Upper lobe of right lung (tissue), 1 donor: ENCODE measurements at regions not wholly inside any gene's neighbourhood (a gene's known extent, or its start where the extent isn't known, plus 50 kb on each side); places are given as distances from the start of the nearest gene placed in this dataset.

Source experiments
- ATAC-seq: fragments of 200-7000 bp; cut with Tn5 transposase; one replicate; pipeline ENCODE4 v1.9.1; 2020; ENCODE audit warnings: mild to moderate bottlenecking, moderate library complexity
- DNase-seq: peaks from one replicate; pipeline ENCODE4 v3.0.0-alpha.2; 2020
- H3K27ac ChIP-seq: fragments of 200-600 bp; one replicate; pipeline ENCODE4 v1.8.0; 2022
- H3K27me3 ChIP-seq: fragments of 200-600 bp; one replicate; pipeline ENCODE4 v1.8.0; 2022; ENCODE audit warnings: mild to moderate bottlenecking
- H3K36me3 ChIP-seq: fragments of 200-600 bp; one replicate; pipeline ENCODE4 v1.8.0; 2022
- H3K4me1 ChIP-seq: fragments of 200-600 bp; one replicate; pipeline ENCODE4 v1.8.0; 2022
- H3K4me3 ChIP-seq: fragments of 200-600 bp; one replicate; pipeline ENCODE4 v1.8.0; 2022; ENCODE audit warnings: mild to moderate bottlenecking
- H3K9me3 ChIP-seq: fragments of 200-600 bp; one replicate; pipeline ENCODE4 v1.8.0; 2022
- intact Hi-C: fragments of 100-400 bp; cut with DNase I; formaldehyde crosslinking; loops from one replicate; pipeline ENCODE4 v1.11.0; 2022
- TF ChIP-seq, protein P1 (sequence below): fragments of 200-600 bp; IDR thresholded peaks from one replicate; pipeline ENCODE4 v1.8.0; 2022; ENCODE audit warnings: antibody characterized with exemption
- donor health status: DM: no; HTN: yes; CAD: no; lungs with severe emphysema.

DNA sequence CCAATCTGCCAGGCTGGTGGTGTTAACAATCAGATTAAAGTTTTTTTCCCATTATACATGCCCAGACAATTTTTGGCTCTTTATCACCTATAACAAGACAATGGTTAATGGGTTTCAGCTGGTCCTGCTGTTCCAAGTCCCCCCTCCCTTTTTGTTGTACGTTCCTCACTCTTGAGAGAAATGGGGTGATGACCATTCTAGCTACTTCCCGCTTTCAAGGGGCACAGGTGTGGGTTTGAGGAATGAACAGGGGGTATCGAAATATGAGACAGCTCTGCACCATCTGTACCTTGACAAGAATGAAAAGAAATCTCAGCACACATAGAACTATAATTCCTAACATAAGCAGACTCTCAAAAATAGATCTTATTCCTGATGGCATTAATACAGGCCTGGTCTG is 326.8 kb downstream of the PTPRU start:
- DNase-seq (peak; percentile 1), ATAC-seq (no peak)
- TF ChIP-seq, protein P1, sequence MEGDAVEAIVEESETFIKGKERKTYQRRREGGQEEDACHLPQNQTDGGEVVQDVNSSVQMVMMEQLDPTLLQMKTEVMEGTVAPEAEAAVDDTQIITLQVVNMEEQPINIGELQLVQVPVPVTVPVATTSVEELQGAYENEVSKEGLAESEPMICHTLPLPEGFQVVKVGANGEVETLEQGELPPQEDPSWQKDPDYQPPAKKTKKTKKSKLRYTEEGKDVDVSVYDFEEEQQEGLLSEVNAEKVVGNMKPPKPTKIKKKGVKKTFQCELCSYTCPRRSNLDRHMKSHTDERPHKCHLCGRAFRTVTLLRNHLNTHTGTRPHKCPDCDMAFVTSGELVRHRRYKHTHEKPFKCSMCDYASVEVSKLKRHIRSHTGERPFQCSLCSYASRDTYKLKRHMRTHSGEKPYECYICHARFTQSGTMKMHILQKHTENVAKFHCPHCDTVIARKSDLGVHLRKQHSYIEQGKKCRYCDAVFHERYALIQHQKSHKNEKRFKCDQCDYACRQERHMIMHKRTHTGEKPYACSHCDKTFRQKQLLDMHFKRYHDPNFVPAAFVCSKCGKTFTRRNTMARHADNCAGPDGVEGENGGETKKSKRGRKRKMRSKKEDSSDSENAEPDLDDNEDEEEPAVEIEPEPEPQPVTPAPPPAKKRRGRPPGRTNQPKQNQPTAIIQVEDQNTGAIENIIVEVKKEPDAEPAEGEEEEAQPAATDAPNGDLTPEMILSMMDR: no peak
- no peaks in the 10 kb centered on the region for H3K27me3 ChIP-seq
- peaks cover 21% of the 10 kb centered on the region for H3K9me3 ChIP-seq
- H3K4me3 ChIP-seq: no peak overlapping the region
- H3K27ac ChIP-seq: no peak overlapping the region
- intact Hi-C loops: no loop called here
- H3K36me3 ChIP-seq: no peaks in the 10 kb centered on the region
- no peaks in the 10 kb centered on the region for H3K4me1 ChIP-seq

DNA sequence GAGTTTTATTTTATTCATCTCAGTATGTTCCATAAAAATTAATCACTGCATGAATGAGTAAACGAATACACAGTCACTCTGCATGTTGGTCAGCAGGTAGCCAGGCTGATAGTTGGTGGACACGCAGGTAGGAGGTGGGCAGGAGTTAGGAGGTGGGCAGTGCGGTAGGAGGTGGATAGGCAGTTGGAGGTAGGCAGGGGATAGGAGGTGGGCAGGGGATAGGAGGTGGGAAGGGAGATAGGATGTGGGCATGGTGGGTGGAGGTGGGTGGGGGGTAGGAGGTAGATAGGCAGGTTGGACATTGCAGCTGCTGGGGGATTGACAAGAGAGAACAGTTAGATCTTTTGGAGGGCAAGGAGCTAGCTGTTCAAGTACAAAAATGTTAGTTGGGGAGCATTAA is 322.7 kb downstream of the PTPRU start:
- ATAC-seq (no peak), DNase-seq (peak; percentile 23)
- H3K9me3 ChIP-seq: peaks cover 8% of the 10 kb centered on the region
- H3K27me3 ChIP-seq: no peaks in the 10 kb centered on the region
- intact Hi-C loops: no loop called here
- no peak overlapping the region for H3K27ac ChIP-seq
- H3K36me3 ChIP-seq: no peaks in the 10 kb centered on the region
- H3K4me1 ChIP-seq: no peaks in the 10 kb centered on the region
- TF ChIP-seq, protein P1: no peak
- no peak overlapping the region for H3K4me3 ChIP-seq

DNA sequence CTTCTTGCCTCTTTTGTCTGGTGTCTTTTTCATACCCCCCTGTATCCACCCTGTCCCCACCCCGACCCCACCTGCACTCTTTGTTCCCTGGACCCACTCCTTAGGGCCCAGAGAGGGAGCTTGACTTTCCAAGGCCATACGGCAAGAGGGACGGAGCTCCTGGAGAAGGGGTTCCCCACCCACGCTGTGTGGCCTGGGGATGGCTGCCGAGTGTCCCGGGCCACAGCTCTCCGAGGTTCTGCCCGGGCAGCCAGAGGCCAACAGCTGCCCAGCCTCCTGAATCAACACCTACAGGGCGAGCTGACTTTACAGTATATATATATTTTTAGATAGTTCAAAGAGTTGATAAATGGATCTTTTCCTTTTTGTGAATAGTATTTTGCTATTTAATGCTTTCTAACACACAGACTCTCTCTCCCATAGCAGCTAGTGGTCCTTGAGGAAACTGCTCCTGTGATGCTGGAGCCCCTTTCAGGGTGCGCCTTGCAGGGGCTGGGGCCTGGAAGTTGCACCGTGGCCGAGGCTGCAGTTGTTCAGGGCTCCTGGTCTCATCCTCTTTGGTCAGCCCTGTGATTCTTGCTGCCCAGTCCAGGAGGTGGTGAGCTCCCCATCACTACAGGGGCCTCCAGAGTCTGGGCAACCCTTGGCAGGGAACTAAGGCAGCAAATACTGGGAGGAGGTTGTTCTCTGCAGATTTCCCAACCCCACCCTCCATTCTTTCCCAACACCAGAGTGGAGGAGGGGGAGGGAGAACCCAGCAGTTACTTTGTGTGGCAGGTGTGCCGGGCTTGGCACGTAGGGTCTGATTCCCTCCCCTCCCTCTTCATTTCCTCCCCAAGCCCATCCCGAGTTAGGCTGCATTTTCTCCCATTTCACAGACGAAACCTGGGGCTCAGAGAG is 321.6 kb downstream of the PTPRU start:
- TF ChIP-seq, protein P1: no peak
- no peaks in the 10 kb centered on the region for H3K4me1 ChIP-seq
- no peaks in the 10 kb centered on the region for H3K36me3 ChIP-seq
- DNase-seq (peak; percentile 37), ATAC-seq (no peak)
- no peaks in the 10 kb centered on the region for H3K27me3 ChIP-seq
- H3K27ac ChIP-seq: no peak overlapping the region
- peaks cover 4% of the 10 kb centered on the region for H3K9me3 ChIP-seq
- intact Hi-C loops: no loop called here
- H3K4me3 ChIP-seq: no peak overlapping the region

DNA sequence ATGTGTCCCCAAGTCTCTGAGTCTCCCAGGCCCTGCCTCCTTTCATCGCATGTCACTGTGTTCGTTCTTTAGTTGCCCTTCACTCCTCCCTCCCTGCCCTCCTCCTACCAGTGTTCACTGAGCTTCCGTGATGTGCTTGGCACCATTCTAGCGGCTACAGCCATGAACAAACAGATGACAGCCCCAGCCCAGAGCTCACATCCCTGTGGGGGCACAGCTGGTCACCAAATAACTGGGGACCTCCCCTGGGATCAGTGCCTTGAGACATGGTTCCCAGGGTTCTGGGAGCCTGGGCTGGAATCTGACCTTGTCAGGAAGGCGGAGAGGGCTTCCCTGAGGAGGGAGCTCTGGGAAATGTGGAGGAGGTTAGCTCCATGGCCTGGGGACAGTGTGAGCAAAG is 320.7 kb downstream of the PTPRU start:
- TF ChIP-seq, protein P1: no peak
- intact Hi-C loops: no loop called here
- no peaks in the 10 kb centered on the region for H3K36me3 ChIP-seq
- no peak overlapping the region for H3K4me3 ChIP-seq
- peak; percentile 40 for DNase-seq
- ATAC-seq: no peak
- no peaks in the 10 kb centered on the region for H3K4me1 ChIP-seq
- H3K9me3 ChIP-seq: no peaks in the 10 kb centered on the region
- no peaks in the 10 kb centered on the region for H3K27me3 ChIP-seq
- H3K27ac ChIP-seq: no peak overlapping the region

DNA sequence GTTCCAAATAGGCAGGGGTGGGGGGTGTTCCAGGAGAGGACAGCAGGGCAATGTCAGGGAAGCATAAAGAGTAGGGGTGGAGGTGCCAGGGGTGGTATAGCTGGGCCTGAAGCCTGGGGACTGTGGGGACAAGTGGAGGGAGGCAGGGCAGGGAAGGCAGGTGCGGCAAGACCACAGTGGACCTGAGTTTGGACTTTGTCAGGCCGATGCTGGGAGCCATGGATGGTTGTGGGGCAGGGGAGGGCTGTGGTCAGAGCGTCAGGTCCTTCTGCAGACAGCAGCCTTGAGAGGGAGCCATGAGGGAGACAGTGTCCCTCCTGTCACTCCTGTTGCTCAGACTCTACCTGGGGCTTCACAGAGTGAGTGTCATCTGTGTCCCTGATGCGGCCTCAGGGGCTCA is 320.3 kb downstream of the PTPRU start:
- H3K27me3 ChIP-seq: no peaks in the 10 kb centered on the region
- no peak overlapping the region for H3K4me3 ChIP-seq
- intact Hi-C loops: no loop called here
- H3K4me1 ChIP-seq: no peaks in the 10 kb centered on the region
- H3K27ac ChIP-seq: no peak overlapping the region
- H3K36me3 ChIP-seq: no peaks in the 10 kb centered on the region
- no peaks in the 10 kb centered on the region for H3K9me3 ChIP-seq
- ATAC-seq (no peak), DNase-seq (peak; percentile 40)
- TF ChIP-seq, protein P1: no peak
